ENCODE measurements at regions not wholly inside any gene's neighbourhood (a gene's known extent, or its start where the extent isn't known, plus 50 kb on each side); places are given as distances from the start of the nearest gene placed in this dataset.
"Not testable (repeated sequence)": the region's sequence is repeated elsewhere in the genome, so short reads cannot be mapped to it uniquely, and the experiment has no call there.

DNA sequence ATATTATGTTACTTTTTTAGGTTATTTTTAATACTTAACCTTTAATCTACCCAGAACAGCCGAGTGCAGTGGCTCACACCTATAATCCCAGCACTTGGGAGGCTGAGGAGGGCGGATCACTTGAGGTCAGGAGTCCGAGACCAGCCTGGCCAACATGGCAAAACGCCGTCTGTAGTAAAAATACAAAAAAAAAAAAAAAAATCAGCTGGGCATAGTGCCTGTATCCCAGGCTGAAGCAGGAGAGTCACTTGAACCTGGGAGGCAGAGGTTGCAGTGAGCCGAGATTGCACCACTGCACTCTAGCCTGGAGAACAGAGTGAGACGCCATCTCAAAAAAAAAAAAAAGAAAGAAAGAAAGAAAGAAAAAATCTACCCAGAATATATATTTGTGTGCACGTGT, 939.8 kb downstream of the TYW1 start:
- TF ChIP-seq EZH2phosphoT487 (IDR thresholded peaks at IDR 0.05; ENCODE audit: insufficient read depth, low read depth); EZH2 (IDR thresholded peaks at IDR 0.05; ENCODE audit: insufficient read depth, poor library complexity, severe bottlenecking): not testable (repeated sequence)

All from GM23248 (cell line).